Renal pelvis (tissue), 1 donor: ENCODE measurements at regions not wholly inside any gene's neighbourhood (a gene's known extent, or its start where the extent isn't known, plus 50 kb on each side); places are given as distances from the start of the nearest gene placed in this dataset.

Source experiments
- DNase-seq: peaks from one replicate; pipeline ENCODE4 v3.0.0-alpha.2; 2013

DNA sequence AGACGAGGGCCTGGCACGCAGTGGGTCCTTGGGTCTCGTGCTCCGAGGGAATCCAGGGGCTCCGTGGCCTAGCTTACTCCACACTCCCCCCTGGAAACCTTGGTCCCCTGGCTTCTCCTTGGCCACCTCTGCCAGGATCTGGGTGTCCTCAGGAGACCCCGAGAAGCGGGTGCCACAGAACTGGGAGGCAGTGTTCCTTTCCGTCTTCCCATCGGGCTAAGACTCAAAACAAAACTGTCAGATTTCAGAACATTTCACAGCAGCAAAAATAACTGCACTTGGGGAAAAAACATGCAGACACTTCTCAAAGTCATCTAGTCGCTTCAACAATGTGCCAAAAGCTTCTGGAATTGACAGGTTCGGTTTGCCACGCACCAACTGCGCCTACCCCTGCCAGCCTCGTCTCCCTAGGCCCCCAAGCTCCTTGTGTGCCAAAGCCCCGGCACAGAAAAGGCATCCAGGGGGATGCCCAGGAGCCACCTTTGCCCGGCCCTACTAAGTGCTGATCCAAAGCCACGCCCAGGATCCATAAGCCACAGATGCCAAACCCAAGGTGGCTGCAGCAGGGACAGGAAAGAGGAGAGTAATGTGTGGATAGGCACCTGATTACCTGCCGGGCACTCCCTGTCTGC is 58.4 kb upstream of the DIO3 start:
- no peak for DNase-seq

DNA sequence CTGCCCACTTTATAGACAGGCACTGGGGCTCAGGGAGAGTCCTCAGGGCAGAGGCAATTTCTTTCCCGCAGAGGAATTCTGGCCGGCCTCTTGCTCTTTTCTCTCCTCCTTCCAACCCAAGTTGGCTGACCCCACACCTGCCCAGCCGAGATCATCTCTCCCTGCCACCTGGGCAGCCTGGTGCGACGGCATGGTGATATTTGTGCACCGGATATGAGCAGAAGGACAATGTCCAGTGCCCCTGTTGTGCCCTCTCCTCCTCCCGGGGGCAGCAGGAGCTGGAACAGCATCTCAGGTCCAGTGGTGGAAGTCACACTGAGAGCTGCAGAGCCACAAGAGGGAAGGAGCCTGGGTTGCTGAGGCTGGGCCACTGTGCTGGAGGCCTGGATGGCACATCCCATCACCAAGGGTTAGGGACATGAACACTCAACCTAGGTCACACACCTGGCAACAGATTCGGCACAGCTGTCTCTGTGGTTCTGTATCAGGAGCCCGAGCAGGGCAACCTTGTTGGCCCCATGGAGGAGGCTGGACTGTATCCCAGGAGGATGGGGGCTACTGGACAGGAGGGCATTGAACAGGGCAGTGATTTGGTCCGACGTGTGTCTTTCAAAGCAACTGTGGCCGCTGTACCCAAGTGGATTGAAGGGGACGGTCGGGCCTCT is 57.7 kb upstream of the DIO3 start:
- DNase-seq: no peak

DNA sequence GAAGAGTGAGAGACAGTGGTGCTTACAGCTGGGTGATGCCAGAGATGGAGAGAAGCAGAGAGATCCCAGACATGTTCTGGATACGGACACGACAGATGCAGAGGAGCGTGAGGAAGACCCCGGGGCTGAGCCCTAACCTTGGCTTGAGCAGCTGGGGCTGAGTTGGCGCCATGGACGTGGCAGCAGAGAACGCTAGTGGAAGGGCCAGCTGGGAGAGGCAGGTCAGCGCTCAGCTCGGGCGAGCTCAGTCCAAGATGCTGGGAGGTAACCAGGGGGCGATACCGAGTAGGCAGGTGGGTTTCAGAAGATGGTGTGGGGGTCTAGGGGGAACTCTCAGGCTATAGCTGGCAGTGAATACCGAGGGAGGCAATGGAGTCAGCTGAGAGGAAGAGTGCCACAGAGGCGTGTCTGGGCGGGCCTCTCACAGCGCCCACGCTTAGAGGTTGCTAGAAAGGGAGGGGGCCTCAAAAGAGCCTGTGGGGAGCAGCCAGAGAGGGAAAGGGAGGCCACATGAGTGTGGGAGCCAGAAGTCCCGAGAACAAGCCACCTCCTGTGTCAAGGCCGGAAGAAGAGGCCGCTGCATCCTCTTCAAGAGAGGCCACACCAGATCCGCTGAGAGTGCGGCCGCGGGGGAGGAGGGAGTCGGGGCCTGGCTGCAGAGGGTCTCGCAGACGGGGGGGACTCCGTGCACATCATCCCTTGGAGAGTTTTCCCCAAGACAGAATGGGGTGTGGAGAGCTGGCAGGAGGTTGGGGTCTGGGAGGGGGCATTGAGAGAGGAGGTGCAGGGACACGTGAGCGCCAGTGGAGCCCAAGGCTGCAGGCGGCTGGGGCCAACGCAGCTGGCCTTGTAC is 57.0 kb upstream of the DIO3 start:
- no peak for DNase-seq

DNA sequence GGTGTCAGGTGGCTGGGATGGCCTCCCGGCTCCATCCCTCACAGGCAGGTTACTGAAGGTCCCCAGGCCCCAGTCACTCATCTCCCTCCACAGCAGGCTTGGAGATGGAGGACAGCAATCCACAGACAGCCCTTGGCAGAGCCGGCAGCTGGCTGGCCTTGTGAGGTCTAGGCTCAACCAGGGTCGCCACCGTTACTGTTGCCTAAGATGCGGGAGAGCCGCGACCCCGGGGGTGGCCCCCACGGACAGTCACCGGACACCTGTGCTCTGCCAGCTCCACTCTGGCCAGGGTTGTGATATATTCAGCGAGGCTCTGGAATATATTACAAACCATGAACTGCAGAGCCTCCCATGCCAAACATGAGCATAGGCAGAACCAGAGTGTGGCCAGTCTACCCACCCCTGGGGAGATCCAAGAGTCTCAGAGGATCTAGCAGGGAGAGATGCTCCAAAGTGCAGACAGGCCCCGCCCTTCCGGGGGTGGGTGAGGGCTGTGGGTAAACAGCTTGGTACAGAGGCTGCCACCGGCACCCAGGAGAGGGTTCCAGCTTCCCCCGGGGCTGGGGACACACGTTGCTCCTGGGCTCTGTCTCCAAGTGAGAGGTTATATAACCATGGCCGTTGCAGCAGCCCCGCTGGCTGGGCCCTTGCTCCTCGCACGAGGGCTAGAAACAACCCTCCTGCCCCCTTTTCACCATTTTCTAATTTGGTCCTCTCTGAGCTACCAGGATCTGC is 55.9 kb upstream of the DIO3 start:
- no peak for DNase-seq

- no peak for DNase-seq
Observed at GRCh38 chr14:101506211-101506925, 54.9 kb upstream of the DIO3 start.

DNA sequence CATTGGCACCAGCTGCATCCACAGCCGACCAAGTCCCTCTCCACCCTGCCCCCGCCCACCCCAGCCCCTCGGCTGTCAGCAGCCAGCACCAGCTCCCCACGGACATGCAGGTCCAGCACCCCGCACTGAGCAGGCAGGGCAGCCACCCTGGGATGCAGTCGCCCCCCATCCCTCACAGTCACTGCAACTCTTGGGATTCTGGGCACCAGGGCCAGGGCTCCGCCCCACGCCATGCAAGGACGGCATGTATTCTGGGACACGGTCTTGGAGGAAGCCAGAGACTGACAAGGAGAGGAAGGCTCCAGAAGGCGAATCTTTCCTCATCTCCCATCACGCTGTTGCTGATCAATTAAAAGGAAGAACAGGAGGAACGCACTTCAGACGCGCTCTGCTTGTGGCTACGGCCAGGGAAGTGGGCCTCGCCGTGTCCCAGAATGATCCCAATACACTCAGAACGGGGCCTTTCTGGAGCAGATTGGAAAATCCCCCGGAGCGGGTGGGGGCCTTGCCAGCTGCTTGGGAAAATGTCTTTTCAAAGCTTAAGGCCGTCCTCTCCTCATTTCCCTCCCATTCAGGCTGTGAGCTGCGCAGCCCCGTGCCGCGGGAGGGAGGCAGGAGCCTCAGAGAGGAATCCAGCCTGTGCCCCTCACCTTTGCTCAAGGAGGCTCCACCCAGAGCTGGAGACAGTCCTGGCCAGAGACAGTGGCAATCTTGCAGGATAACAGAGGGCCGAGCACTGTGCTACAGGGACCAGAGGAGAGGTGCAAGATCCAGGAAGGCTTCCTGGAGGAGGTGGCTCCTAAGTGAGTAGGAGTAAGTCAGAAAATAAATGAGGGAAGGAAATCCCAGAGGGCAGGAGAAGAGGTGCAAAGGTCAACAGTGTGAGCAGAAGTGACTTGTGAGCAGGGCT is 54.1 kb upstream of the DIO3 start:
- DNase-seq: no peak

- DNase-seq: no peak
Observed at GRCh38 chr14:101507836-101508150, 53.5 kb upstream of the DIO3 start.

- DNase-seq: no peak
Observed at GRCh38 chr14:101508196-101508947, 52.9 kb upstream of the DIO3 start.

- no peak for DNase-seq
Observed at GRCh38 chr14:101508948-101509729, 52.2 kb upstream of the DIO3 start.

- no peak for DNase-seq
Observed at GRCh38 chr14:101509730-101510371, 51.4 kb upstream of the DIO3 start.

- no peak for DNase-seq
Observed at GRCh38 chr14:101511199-101511598, 50.1 kb upstream of the DIO3 start.
